HG03135 (cell line): ENCODE measurements at regions not wholly inside any gene's neighbourhood (a gene's known extent, or its start where the extent isn't known, plus 50 kb on each side); places are given as distances from the start of the nearest gene placed in this dataset.
A peak's percentile ranks its signal among the peaks of the same experiment; 100 is the strongest.

Experiments
- ATAC-seq: cut with Tn5 transposase; IDR thresholded peaks from one replicate; pipeline ENCODE4 v1.9.1; 2021; ENCODE audit warnings: mild to moderate bottlenecking, moderate library complexity; ENCODE audit not compliant: unreplicated experiment

DNA sequence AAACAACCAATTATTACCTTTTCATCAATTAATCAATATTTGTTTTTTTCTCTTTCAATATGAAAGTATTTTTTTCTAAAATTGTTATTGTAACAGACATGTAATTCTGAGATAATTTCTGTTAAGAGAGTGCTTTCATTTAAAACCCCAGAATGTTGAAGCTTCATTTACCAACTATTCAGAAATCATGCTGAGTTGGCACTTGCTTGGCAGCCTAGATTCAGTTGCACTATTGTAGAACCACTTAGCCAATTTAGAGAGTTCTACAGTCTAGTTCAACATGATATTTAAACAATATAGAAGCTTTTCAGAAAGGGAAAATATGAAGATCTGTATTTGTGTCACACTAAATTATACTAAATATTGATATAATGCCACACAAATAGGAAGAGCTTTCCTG is 56.1 kb upstream of the NKAIN2 start:
- no peak for ATAC-seq

DNA sequence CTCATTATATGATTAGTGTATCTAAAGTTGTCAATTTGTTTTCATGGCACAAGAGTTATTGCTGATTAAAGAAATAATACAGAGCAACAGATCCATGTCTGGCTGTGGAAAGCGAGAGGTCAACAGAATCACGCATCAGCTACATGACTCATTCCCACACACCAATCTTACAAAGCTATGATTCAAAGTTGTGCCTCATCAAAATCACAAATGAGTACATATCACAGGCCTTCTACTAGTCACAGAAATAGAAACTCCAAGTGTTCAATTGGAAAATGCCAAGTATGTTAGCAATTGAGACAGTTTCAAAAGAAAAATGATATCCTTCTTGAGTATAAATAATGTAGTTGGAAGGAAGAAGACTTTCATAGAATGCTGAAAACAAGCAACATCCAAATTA is 57.8 kb upstream of the NKAIN2 start:
- ATAC-seq = no peak

DNA sequence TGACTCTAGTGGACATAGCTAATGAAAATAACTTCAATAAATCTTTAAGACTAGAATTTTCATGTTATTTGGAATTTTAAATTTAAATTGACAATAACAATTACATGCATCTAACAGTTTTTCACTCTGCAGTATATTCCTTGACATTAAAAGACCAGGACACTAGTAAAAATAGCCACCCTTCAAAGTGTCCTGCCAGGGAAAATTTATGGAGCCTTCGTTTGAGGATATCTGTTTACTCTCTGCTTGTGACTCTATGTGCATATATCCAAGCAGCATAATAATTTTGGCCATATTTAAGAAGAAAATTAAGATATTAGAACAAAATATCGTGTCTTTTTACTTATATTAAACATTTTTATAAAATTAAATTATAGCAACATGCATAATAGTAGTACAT is 58.8 kb upstream of the NKAIN2 start:
- ATAC-seq = no peak

DNA sequence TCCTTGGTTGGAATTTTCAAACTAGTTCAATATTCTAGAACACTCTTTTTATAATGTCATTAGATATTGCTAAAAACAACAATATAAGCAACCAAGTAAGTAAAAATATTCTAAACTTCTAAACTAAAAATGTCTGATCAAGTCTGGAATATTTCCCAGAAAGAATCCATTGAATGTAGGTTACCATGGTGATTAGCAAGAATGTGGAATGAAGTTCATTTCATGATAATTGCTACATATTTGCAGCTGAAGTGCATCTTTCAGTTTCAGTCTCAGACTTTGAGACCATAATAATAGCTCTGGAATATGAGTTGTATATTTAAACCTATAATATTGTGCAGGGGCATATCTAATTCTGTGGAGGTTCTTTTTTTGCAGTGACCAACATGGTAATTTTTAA is 61.0 kb upstream of the NKAIN2 start:
- no peak for ATAC-seq

DNA sequence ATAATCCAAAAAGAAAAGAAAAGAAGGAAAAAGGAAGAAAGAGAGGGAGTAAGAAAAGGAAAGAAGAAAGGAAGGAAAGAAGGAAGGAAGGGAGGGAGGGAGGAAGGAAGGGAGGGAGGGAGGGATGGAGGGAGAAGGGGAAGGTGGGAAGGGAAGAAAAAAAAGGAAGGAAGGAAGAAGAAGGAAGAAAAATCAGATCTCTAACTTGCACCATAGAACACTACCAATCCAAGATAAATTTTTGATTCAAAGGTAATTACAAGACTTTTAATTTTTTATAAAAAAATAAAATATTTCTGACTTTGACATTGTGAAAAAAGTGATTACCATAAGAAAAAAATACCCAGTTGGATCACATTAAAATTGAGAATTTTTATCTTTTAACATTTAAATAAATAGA is 70.5 kb upstream of the NKAIN2 start:
- no peak for ATAC-seq

DNA sequence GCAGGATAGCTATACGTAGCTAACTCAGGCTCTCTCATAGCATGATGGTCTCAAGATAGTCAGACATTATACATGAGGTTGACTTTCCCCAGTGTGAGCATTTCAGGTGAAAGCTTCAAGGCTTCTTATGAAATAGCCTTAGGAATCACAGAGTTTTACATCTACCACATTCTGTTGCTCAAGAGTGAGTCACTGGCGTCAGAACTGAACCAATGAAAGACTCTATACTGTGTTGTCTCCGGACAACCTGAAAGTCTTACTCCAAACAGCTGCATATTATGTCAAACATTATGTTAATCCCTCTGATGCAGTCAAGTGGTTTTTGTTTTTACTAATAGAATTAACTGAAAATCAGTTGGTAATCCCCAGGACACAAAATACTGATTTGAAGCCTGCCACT is 79.8 kb upstream of the TRDN start:
- no peak for ATAC-seq

DNA sequence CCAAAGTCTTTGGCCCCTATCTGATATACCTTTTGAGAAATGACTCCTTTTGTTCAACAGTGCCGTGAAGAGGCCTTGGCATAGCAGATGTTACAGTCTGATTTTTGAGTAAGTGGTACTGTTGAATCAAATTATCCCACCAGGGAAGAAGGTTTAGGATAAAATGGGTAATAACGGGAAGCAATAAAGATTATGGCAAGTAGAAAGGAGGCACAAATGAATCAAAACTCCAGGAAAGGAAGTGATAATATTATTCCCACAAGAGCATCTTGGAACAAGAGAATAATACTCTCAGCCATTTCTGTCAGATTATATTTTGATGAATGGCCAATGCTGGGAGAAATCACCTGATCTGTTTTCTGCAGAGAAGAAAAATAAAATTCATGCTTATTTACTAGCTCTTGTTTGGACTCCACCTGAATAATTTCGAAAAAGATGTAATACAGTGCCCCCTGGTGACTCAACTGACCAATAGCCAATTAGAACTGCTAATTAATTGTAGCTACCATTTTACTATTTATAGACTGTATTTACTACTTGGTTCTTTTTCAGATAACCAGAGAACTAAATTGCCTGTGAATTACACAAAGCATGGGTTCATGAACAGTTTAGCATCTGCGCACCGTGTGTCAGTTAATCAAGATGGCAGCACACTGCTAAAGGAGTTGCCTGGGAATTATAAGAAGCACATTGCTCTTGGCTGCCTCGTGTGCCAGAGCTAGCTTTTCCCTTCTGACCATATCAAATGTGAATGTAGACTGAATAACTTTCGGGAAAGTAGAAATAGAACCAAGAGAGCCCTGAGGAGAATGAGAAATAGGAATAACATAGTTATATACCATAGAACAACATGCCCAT is 78.5 kb upstream of the TRDN start:
- ATAC-seq = peak; percentile 77

DNA sequence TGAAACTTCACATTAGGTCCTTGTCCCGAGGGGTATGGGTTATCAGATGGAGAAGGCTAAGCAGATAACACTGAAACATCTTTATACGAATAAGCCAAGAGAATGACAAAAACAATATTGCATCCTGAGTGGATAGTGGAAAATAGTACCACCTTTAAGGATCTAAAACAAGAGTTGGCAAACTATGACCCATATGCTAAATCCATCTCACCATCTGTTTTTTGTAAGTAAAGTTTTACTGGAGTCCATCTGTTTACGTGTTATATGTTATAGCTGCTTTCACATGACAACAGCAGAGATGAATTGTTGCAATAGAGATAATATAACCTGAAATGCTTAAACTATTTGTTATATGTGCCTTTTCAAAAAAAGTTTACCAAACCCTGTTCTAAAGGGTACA is 76.1 kb upstream of the TRDN start:
- no peak for ATAC-seq

DNA sequence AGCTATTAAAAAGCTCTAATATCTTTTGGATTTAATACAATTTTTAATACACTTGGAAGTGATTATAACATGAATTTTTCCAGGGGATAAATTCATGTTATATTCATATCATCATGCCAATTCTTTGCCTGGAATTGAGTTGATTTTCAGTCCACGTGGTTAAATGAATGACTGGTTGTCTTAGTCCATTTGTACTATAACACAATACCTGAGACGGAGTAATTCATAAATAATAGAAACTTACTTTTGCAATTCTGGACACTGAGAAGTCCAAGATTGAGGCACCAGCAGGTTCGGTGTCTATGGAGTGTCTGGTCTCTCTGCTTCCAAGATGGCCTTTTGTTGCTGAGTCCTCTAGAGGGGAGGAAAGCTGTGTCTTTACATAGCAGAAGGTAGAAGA is 66.2 kb upstream of the TRDN start:
- no peak for ATAC-seq

DNA sequence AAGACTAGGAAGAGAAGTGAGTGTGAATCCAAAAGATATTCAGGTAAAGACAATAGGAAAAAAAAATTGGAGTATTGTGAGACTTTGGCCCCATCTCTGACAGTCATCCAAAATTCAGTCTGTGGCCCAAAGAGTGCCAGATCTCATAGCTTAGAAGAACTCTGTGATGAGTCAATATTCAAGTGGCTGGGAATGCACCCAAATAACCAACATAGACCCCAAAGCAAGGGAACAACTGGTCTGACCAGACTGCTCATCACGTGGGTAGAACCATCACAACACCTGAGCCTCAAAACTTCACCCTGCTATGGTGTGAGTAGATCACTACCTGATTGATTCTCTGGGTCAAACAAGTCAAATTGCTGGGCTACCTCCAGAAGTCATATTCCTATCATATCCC is 51.1 kb upstream of the TRDN start:
- no peak for ATAC-seq
